Myocyte (in vitro differentiated cells): ENCODE measurements at regions not wholly inside any gene's neighbourhood (a gene's known extent, or its start where the extent isn't known, plus 50 kb on each side); places are given as distances from the start of the nearest gene placed in this dataset.

Source experiments
- DNase-seq: peaks from one replicate; pipeline ENCODE4 v3.0.0-alpha.2; 2012; ENCODE audit warnings: low read depth

GRCh38 chr2:177314722-177315264 is 50.3 kb upstream of the NFE2L2 start:
- no peak for DNase-seq

- no peak for DNase-seq
Observed at GRCh38 chr2:177315364-177315763, 50.8 kb upstream of the NFE2L2 start.

- no peak for DNase-seq
Observed at GRCh38 chr2:177316756-177317155, 52.2 kb upstream of the NFE2L2 start.

DNA sequence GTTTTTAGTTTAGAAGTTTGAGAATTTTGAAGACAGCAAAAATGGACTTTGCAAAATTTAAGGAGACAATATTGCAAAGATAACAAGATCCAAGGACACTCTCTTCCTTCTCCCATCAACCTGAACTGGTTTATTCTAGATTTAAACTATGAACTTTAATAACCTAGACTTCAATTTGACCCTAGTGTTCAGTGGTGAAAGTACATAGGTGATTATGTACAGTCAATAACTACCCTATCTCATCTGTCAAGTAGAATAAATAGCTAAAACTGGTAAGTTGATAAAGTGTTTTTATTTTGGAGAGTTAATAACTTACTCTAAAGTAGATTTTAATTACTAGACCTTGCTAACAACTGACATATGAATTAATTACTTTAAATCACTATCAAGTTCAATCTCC is 52.9 kb upstream of the NFE2L2 start:
- no peak for DNase-seq

- DNase-seq: no peak
Observed at GRCh38 chr2:177317857-177318256, 53.3 kb upstream of the NFE2L2 start.

GRCh38 chr2:177318613-177319012 is 54.1 kb upstream of the NFE2L2 start:
- DNase-seq: no peak

GRCh38 chr2:177320596-177320995 is 56.1 kb upstream of the NFE2L2 start:
- DNase-seq: no peak

GRCh38 chr2:177322801-177323261 is 58.3 kb upstream of the NFE2L2 start:
- DNase-seq: no peak

- DNase-seq: no peak
Observed at GRCh38 chr2:177324797-177325196, 60.3 kb upstream of the NFE2L2 start.

- DNase-seq: no peak
Observed at GRCh38 chr2:177325554-177325953, 61.0 kb upstream of the NFE2L2 start.

DNA sequence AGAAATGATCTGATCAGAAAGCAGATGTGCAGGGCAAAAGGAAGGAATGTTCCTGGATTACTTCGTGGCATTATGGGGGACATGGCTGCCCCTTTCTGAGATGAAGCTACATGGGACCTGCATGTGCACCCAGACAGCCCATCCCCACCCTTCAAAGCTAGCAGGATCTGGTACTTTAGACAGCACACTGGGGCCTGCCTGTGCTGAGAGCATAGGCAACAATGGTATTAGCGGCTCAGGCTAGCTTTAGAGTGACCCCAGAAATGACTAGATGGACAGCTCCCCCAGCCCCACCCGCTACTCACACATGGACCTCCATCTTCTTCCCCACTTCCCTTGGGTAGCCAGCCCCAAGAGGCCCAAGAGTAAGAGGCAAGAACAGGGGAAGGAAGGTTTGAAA is 61.5 kb upstream of the NFE2L2 start:
- DNase-seq: no peak

DNA sequence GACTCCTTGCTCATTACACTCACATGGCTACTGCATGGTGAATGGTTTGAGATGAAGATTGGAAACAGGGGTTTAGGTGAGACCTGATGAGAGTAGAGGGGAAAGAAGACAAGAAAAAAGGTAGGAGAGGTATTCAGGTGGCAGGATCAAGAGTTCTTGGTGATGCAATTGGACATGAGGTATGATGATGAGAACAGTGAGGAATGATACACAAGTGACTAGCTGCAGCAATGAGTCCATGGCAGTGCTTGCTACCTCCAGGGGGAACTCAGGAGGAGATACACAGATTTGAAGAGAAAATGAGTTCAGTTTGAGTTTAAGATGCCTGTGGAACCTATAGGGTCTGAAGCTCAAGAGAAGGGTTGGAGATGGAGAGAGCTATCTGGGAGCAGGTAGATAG is 62.1 kb upstream of the NFE2L2 start:
- no peak for DNase-seq

- DNase-seq: no peak
Observed at GRCh38 chr2:177327009-177327408, 62.5 kb upstream of the NFE2L2 start.

DNA sequence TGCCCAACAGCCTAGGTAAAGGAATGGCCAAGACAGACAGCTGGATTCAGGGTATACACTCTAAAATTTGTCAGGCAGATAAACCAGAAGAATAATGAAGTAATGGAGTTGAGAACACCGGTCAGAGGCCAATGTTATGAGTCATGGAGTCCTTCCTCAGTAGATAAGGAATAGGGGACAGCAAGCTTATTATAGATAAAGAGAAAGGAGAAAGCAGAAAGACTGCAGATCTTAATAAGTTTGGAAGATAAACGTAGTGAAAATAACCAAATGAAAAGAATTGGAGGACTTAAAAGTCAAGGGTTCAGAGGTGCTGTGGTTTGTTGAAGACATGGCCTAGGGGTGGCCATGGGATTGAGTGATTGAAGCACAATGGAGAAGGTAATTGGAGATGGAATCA is 63.5 kb upstream of the NFE2L2 start:
- no peak for DNase-seq

GRCh38 chr2:177329064-177329463 is 63.5 kb upstream of the AGPS start:
- no peak for DNase-seq

DNA sequence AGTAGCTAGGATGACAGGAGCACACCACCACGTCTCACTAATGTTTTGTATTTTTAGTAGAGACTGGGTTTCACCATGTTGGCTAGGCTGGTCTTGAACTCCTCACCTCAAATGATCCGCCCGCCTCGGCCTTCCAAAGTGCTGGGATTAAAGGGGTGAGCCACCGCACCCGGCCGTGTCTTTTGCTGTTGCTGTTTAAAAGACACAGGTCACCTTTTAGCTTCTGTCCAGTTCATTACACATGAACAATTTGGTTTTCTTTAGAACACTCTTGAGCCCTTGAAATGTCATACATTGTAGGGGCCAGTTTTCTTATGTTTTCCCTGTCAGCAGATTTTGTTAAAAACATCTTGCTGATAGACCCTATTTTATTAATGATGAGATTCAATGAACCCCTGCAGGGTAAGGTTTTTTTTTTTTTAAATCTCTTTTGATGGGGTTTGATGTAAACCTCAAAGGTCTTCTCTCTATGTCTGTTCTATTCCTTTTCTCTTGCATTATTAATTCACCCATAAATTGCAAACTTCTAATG is 61.0 kb upstream of the AGPS start:
- no peak for DNase-seq

GRCh38 chr2:177332026-177332991 is 60.3 kb upstream of the AGPS start:
- DNase-seq: peak; percentile 83

- no peak for DNase-seq
Observed at GRCh38 chr2:177332992-177333388, 59.6 kb upstream of the AGPS start.

- DNase-seq: peak; percentile 56
Observed at GRCh38 chr2:177334940-177335543, 57.5 kb upstream of the AGPS start.

GRCh38 chr2:177335917-177336450 is 56.6 kb upstream of the AGPS start:
- DNase-seq: no peak

DNA sequence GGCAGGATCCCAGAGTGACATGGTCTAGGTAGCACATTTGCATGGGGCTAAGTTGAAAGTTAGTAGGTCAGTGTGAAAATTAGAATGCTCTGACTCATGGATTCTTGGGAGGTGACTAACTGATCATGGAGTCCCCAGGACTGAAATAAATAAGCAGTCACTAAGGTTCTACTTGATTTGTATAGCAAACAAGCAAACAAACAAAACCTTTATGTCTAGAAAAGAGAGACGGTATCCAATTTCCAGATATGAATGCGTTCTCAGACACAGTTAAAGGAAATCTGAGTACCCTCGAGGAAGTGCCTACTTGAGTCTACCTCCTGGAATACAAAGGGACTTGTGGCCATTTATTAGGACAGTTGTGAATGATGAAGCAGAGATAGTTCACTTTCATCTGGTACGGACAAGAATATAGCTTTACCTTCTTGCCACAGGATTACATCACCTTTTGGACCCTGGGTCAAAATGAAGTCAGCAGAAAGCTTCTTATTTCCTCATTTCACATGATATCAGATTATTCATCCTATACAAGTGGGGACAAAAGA is 54.3 kb upstream of the AGPS start:
- DNase-seq: peak; percentile 72

- DNase-seq: no peak
Observed at GRCh38 chr2:177340158-177340557, 52.4 kb upstream of the AGPS start.
